ENCODE measurements at regions not wholly inside any gene's neighbourhood (a gene's known extent, or its start where the extent isn't known, plus 50 kb on each side); places are given as distances from the start of the nearest gene placed in this dataset.
A peak's percentile ranks its signal among the peaks of the same experiment; 100 is the strongest.

GRCh38 chr4:155073852-155074251 lies 134.6 kb upstream of the NPY2R start:
- H3K4me1 ChIP-seq, result no peaks in the 10 kb centered on the region
- H3K9me3 ChIP-seq, result no peaks in the 10 kb centered on the region
- no peak for DNase-seq
- H3K27me3 ChIP-seq (ENCODE audit: low read depth), result no peaks in the 10 kb centered on the region
- TF ChIP-seq CTCF (IDR thresholded peaks at IDR 0.05), result no peak
- H3K36me3 ChIP-seq, result no peaks in the 10 kb centered on the region
- intact Hi-C loops (cut with DNase I), result no loop called here
- no peak overlapping the region for H3K4me3 ChIP-seq
- no peak for ATAC-seq
- H3K27ac ChIP-seq, result no peak overlapping the region

GRCh38 chr4:155076256-155076785 lies 132.1 kb upstream of the NPY2R start:
- no peak for TF ChIP-seq CTCF (IDR thresholded peaks at IDR 0.05)
- intact Hi-C loops (cut with DNase I), result no loop called here
- H3K4me3 ChIP-seq, result no peak overlapping the region
- ATAC-seq (no peak), DNase-seq (no peak)
- no peak overlapping the region for H3K27ac ChIP-seq
- H3K27me3 ChIP-seq (ENCODE audit: low read depth), result no peaks in the 10 kb centered on the region
- no peaks in the 10 kb centered on the region for H3K4me1 ChIP-seq
- H3K36me3 ChIP-seq, result no peaks in the 10 kb centered on the region
- H3K9me3 ChIP-seq, result no peaks in the 10 kb centered on the region

GRCh38 chr4:155077452-155078229 lies 130.8 kb upstream of the NPY2R start:
- no peak for TF ChIP-seq CTCF (IDR thresholded peaks at IDR 0.05)
- no peak for DNase-seq
- intact Hi-C loops (cut with DNase I), result no loop called here
- no peaks in the 10 kb centered on the region for H3K9me3 ChIP-seq
- H3K36me3 ChIP-seq, result no peaks in the 10 kb centered on the region
- no peaks in the 10 kb centered on the region for H3K4me1 ChIP-seq
- peak in 1 of 2 donors; percentile 13 for ATAC-seq
- H3K27ac ChIP-seq, result no peak overlapping the region
- H3K4me3 ChIP-seq, result no peak overlapping the region
- no peaks in the 10 kb centered on the region for H3K27me3 ChIP-seq (ENCODE audit: low read depth)

- TF ChIP-seq CTCF (IDR thresholded peaks at IDR 0.05), result no peak
- Histone ChIP-seq H3K4me3 (no peak overlapping the region), H3K9me3 (no peaks in the 10 kb centered on the region), H3K4me1 (no peaks in the 10 kb centered on the region), H3K27ac (no peak overlapping the region), H3K27me3 (ENCODE audit: low read depth) (no peaks in the 10 kb centered on the region), H3K36me3 (no peaks in the 10 kb centered on the region)
- intact Hi-C loops (cut with DNase I), result no loop called here
- DNase-seq, result no peak
- ATAC-seq, result no peak
Measured at GRCh38 chr4:155079871-155080270, 128.6 kb upstream of the NPY2R start.

- no peak for TF ChIP-seq CTCF (IDR thresholded peaks at IDR 0.05)
- no peak overlapping the region for H3K27ac ChIP-seq
Measured at GRCh38 chr4:155081222-155081621, 127.2 kb upstream of the NPY2R start.

More at GRCh38 chr4:155081222-155081621, 127.2 kb upstream of the NPY2R start:
- ATAC-seq (no peak), DNase-seq (no peak)
- no peaks in the 10 kb centered on the region for H3K27me3 ChIP-seq (ENCODE audit: low read depth)
- H3K36me3 ChIP-seq, result no peaks in the 10 kb centered on the region
- H3K4me3 ChIP-seq, result no peak overlapping the region
- no peaks in the 10 kb centered on the region for H3K9me3 ChIP-seq
- no peaks in the 10 kb centered on the region for H3K4me1 ChIP-seq
- intact Hi-C loops (cut with DNase I), result no loop called here
